GM18868 (cell line): ENCODE measurements at regions not wholly inside any gene's neighbourhood (a gene's known extent, or its start where the extent isn't known, plus 50 kb on each side); places are given as distances from the start of the nearest gene placed in this dataset.
"Not testable (repeated sequence)": the region's sequence is repeated elsewhere in the genome, so short reads cannot be mapped to it uniquely, and the experiment has no call there.

Source experiments
- ATAC-seq: cut with Tn5 transposase; IDR thresholded peaks from one replicate; pipeline ENCODE4 v1.9.1; 2021; ENCODE audit warnings: mild to moderate bottlenecking, moderate library complexity; ENCODE audit not compliant: unreplicated experiment

GRCh38 chr13:24992946-24993345 is 103.0 kb upstream of the PABPC3 start:
- not testable (repeated sequence) for ATAC-seq

GRCh38 chr13:24995225-24995804 is 100.6 kb upstream of the PABPC3 start:
- ATAC-seq, result peak; percentile 73

- ATAC-seq, result no peak
Measured at GRCh38 chr13:24997367-24997967, 98.5 kb upstream of the PABPC3 start.

DNA sequence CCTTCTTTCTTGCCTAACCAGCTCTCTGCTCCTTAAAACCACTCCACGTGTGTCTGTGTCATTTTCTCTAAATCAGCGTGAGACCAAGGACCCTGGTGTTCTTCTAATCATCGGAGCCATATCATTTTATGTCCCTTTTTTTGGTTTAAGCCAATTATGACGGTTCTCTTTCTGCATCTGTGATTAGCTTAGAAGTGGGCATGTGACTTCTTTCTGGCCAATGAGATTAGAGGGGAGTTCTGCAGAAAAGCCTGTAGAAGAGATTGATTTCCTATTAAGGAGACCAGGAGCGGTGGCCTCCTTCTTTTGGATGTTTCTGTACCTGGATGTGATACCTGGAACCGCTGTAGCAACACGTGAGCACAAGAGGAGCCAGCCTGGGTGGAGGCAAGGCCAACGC is 97.5 kb upstream of the PABPC3 start:
- ATAC-seq, result no peak

GRCh38 chr13:25001476-25002206 is 94.3 kb upstream of the PABPC3 start:
- ATAC-seq, result no peak

- ATAC-seq, result not testable (repeated sequence)
Measured at GRCh38 chr13:25002311-25002710, 93.6 kb upstream of the PABPC3 start.

GRCh38 chr13:25004489-25004888 is 91.4 kb upstream of the PABPC3 start:
- not testable (repeated sequence) for ATAC-seq

DNA sequence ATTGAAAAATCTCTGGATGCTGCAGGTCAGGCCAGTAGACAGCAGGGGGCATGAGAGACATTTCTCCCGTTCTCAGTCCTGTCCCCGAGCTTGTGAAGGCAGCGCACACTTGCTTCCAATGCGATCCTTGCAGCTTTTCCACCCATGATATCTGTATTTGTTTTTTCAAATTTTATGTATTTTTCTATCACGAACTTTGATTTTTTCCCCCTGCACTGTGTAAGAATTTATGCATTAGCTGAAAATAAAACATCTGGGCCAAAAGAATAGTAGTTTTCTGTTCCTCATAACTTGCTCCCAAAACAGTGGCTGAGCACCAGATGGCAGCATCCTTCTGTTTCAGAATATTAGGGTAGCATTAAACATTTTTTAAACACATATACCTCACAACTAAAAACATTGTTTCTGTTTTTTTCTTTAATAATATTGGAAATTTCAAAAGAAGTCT is 90.9 kb upstream of the PABPC3 start:
- not testable (repeated sequence) for ATAC-seq

- not testable (repeated sequence) for ATAC-seq
Measured at GRCh38 chr13:25007389-25007788, 88.5 kb upstream of the PABPC3 start.

GRCh38 chr13:25014398-25014973 is 81.5 kb upstream of the PABPC3 start:
- ATAC-seq, result not testable (repeated sequence)

- not testable (repeated sequence) for ATAC-seq
Measured at GRCh38 chr13:25017176-25017575, 78.8 kb upstream of the PABPC3 start.

GRCh38 chr13:25017808-25018728 is 77.9 kb upstream of the PABPC3 start:
- ATAC-seq, result peak; percentile 56

DNA sequence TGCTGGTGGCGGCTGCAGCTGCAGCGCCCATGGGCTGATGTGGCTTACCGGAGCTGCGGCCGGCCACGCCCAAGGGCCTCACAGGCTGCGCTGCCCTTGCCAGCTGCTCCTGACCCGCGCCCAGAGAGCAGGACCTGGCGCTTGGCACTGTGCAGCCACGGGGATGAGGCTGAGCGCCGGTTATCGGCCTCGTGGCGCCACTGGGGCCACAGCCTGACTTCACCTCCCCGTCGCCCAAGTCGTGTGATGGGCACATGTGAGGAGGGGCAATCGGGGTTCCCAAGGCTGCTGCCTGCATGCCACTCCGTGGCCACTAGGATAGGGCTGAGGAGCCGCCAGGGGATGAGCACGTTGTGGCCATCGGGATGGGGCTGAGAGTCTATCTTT is 77.2 kb upstream of the PABPC3 start:
- ATAC-seq, result no peak

GRCh38 chr13:25019741-25020140 is 76.2 kb upstream of the PABPC3 start:
- not testable (repeated sequence) for ATAC-seq

DNA sequence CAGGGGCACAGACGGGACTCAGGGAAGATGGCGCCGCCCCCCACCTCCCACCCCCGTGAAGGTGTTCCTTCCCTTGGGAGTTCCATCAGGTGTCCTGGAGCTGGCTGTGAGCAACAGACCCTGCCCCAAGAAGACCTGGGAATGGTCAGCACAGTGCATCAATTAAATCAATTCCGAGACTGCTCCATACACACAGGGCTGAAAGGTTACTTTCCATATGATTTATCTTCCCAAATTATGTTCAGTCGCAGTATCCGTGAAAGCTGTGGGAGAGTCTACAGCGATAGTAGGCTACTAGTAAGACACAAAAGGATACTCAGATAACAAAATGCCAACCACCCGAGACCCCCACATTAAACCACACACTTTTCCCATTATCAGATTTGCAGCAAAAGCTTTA is 71.8 kb upstream of the PABPC3 start:
- no peak for ATAC-seq

GRCh38 chr13:25032160-25032559 is 63.8 kb upstream of the PABPC3 start:
- no peak for ATAC-seq

DNA sequence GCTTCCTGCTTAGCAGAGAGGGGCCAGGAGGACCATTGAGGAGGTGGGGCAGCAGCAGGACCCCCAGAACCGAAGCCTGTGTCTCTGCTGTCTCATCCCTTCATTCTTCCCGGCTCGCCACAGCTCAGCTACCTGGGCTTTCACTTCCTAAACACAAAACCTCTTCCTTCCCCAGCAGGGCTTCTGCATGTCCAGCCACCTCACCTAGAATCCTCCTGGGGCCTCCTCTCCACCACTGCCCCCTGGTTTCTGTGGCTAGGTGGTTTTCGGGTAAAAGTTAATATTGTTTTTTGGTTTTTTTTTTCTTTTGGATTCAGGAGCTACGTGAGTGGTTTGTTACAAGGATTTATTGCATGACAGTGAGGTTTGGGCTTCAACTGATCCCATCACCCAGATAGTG is 61.8 kb upstream of the PABPC3 start:
- no peak for ATAC-seq

DNA sequence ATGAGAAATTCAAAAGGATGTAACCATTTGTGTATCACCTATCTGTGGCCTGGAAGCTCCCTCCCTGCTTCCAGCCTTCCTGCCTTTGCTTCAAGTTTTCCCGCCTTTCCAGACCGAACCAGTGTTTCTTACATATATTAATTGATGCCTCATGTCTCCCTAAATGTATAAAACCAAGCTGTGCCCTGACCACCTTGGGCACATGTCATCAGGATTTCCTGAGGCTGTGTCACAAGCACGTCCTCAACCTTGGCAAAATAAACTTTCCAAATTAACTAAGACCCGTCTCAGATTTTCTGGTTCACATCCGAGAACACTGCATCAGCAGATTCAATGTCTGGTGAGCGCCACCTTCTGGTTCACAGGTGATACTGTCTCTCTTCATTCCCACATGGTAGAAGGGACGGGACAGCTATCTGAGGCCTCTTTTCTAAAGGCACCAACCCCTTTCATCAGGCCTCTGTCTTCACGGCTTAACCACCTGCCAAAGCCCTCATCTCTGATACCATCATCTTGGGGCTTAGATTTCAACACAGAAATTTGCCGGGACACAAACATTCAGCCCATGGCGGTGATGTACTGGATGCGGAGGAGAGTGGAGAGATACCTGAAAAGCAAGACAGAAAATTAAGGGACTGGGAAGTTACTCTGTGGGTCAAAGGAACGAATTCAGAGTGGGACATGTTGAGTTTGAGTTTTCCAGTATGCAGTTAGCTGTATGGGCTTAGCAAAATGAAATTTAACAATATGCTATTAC is 58.7 kb upstream of the PABPC3 start:
- peak; percentile 74 for ATAC-seq

DNA sequence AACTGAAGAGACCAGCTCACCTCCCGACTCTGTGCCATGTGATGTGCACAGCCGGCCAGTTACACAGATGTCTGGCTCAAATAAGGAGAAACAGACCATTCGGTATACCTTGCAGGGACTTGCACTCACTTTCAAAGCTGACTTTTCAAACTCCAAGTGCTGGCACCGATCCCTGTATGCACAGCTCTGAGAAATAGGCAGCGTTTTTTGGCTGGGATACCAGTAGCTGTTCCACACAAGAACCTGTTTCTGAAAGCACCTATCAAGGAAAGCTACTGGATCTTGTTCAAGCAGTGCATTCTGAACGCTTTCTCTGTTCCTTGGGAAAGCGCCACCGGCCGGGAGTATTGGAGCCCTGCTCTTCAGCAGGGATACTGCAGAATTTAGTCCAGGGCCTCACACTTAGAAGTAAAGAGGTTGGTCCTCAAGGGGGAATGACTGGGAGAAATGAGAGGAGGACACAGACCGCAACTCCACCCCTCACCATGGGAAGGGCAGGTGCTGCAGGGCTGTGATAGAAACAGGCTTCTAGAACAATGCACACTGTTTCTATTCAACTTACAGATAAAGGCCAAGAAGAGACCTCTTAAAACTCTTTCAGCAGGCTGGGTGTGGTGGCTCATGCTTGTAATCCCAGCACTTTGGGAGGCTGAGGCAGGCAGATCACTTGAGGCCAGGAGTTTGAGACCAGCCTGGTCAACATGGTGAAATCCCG is 53.6 kb upstream of the PABPC3 start:
- ATAC-seq, result no peak
